HepG2 (cell line): ENCODE measurements at regions not wholly inside any gene's neighbourhood (a gene's known extent, or its start where the extent isn't known, plus 50 kb on each side); places are given as distances from the start of the nearest gene placed in this dataset.

Experiments
- REXO4 ChIP-seq: sonication (generic); formaldehyde crosslinking; IDR thresholded peaks from 2 replicates; pipeline ENCODE4 v1.8.0; 2022; ENCODE audit warnings: missing genetic modification reagents, mild to moderate bottlenecking, borderline replicate concordance
- SCMH1 ChIP-seq: sonication (generic); formaldehyde crosslinking; IDR thresholded peaks from 2 replicates; pipeline ENCODE4 v1.9.0; 2021; ENCODE audit warnings: missing genetic modification reagents, mild to moderate bottlenecking, borderline replicate concordance
- ZNF674 ChIP-seq: sonication (generic); formaldehyde crosslinking; IDR thresholded peaks from 2 replicates; pipeline ENCODE4 v1.5.0; 2020; ENCODE audit warnings: low read depth, mild to moderate bottlenecking, missing genetic modification reagents
- TF ChIP-seq, protein P1 (sequence below): sonication (generic); formaldehyde crosslinking; IDR thresholded peaks from 2 replicates; pipeline ENCODE4 v1.4.0; 2020; ENCODE audit warnings: missing genetic modification reagents
- TF ChIP-seq, protein P2 (sequence below): IDR thresholded peaks from 2 replicates; pipeline ENCODE4 v1.6.1; 2012; ENCODE audit warnings: low read depth, low read length, improper control_type of control experiment
- TF ChIP-seq, protein P3 (sequence below): sonication (generic); formaldehyde crosslinking; IDR thresholded peaks from 2 replicates; pipeline ENCODE4 v1.8.0; 2022; ENCODE audit warnings: mild to moderate bottlenecking, missing genetic modification reagents; ENCODE audit not compliant: insufficient replicate concordance

DNA sequence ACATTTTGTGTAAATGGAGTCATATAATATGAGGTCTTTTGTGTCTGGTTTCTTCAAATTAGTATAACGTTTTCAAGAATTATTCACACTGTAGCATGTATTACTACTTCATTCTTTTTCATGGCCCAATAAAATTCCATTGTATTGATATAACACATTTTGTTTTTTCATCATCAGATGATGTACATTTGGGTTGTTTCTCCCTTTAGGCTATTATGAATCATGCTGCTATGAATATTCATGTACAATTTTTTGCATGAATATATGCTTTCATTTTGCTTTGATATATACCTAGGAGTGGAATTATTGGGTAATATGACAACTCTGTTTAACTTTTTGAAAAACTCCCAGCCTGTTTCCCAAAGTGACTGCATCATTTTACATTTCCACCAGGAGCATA is 220.2 kb downstream of the NR4A2 start (continued):
- TF ChIP-seq, protein P1, sequence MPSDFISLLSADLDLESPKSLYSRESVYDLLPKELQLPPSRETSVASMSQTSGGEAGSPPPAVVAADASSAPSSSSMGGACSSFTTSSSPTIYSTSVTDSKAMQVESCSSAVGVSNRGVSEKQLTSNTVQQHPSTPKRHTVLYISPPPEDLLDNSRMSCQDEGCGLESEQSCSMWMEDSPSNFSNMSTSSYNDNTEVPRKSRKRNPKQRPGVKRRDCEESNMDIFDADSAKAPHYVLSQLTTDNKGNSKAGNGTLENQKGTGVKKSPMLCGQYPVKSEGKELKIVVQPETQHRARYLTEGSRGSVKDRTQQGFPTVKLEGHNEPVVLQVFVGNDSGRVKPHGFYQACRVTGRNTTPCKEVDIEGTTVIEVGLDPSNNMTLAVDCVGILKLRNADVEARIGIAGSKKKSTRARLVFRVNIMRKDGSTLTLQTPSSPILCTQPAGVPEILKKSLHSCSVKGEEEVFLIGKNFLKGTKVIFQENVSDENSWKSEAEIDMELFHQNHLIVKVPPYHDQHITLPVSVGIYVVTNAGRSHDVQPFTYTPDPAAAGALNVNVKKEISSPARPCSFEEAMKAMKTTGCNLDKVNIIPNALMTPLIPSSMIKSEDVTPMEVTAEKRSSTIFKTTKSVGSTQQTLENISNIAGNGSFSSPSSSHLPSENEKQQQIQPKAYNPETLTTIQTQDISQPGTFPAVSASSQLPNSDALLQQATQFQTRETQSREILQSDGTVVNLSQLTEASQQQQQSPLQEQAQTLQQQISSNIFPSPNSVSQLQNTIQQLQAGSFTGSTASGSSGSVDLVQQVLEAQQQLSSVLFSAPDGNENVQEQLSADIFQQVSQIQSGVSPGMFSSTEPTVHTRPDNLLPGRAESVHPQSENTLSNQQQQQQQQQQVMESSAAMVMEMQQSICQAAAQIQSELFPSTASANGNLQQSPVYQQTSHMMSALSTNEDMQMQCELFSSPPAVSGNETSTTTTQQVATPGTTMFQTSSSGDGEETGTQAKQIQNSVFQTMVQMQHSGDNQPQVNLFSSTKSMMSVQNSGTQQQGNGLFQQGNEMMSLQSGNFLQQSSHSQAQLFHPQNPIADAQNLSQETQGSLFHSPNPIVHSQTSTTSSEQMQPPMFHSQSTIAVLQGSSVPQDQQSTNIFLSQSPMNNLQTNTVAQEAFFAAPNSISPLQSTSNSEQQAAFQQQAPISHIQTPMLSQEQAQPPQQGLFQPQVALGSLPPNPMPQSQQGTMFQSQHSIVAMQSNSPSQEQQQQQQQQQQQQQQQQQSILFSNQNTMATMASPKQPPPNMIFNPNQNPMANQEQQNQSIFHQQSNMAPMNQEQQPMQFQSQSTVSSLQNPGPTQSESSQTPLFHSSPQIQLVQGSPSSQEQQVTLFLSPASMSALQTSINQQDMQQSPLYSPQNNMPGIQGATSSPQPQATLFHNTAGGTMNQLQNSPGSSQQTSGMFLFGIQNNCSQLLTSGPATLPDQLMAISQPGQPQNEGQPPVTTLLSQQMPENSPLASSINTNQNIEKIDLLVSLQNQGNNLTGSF (CRISPR knock-in tag) = no peak
- TF ChIP-seq REXO4 (CRISPR knock-in tag) = no peak
- TF ChIP-seq, protein P2, sequence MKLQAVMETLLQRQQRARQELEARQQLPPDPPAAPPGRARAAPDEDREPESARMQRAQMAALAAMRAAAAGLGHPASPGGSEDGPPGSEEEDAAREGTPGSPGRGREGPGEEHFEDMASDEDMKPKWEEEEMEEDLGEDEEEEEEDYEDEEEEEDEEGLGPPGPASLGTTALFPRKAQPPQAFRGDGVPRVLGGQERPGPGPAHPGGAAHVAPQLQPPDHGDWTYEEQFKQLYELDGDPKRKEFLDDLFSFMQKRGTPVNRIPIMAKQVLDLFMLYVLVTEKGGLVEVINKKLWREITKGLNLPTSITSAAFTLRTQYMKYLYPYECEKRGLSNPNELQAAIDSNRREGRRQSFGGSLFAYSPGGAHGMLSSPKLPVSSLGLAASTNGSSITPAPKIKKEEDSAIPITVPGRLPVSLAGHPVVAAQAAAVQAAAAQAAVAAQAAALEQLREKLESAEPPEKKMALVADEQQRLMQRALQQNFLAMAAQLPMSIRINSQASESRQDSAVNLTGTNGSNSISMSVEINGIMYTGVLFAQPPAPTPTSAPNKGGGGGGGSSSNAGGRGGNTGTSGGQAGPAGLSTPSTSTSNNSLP = no peak
- TF ChIP-seq, protein P3, sequence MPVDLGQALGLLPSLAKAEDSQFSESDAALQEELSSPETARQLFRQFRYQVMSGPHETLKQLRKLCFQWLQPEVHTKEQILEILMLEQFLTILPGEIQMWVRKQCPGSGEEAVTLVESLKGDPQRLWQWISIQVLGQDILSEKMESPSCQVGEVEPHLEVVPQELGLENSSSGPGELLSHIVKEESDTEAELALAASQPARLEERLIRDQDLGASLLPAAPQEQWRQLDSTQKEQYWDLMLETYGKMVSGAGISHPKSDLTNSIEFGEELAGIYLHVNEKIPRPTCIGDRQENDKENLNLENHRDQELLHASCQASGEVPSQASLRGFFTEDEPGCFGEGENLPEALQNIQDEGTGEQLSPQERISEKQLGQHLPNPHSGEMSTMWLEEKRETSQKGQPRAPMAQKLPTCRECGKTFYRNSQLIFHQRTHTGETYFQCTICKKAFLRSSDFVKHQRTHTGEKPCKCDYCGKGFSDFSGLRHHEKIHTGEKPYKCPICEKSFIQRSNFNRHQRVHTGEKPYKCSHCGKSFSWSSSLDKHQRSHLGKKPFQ (CRISPR knock-in tag) = no peak
- TF ChIP-seq ZNF674 (CRISPR knock-in tag) = no peak
- TF ChIP-seq SCMH1 (CRISPR knock-in tag) = no peak
